ENCODE measurements at regions not wholly inside any gene's neighbourhood (a gene's known extent, or its start where the extent isn't known, plus 50 kb on each side); places are given as distances from the start of the nearest gene placed in this dataset.

- no peaks in the 10 kb centered on the region for H4K20me1 ChIP-seq (ENCODE audit: insufficient read depth, low read length)
- H3F3A ChIP-seq (ENCODE audit: insufficient read depth, low read length) = no peaks in the 10 kb centered on the region
- H2AFZ ChIP-seq (ENCODE audit: low read length) = no peak overlapping the region
- H3K9me2 ChIP-seq (ENCODE audit: low read depth, low read length) = no peaks in the 10 kb centered on the region
- TF ChIP-seq, protein P1, sequence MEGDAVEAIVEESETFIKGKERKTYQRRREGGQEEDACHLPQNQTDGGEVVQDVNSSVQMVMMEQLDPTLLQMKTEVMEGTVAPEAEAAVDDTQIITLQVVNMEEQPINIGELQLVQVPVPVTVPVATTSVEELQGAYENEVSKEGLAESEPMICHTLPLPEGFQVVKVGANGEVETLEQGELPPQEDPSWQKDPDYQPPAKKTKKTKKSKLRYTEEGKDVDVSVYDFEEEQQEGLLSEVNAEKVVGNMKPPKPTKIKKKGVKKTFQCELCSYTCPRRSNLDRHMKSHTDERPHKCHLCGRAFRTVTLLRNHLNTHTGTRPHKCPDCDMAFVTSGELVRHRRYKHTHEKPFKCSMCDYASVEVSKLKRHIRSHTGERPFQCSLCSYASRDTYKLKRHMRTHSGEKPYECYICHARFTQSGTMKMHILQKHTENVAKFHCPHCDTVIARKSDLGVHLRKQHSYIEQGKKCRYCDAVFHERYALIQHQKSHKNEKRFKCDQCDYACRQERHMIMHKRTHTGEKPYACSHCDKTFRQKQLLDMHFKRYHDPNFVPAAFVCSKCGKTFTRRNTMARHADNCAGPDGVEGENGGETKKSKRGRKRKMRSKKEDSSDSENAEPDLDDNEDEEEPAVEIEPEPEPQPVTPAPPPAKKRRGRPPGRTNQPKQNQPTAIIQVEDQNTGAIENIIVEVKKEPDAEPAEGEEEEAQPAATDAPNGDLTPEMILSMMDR (IDR thresholded peaks at IDR 0.05; ENCODE audit: low read length) = no peak
- TF ChIP-seq EZH2 (IDR thresholded peaks at IDR 0.05; ENCODE audit: borderline replicate concordance, low read length) = no peak
- no peak overlapping the region for H3K9ac ChIP-seq (ENCODE audit: low read length)
- H3K9me3 ChIP-seq (ENCODE audit: low read length) = no peaks in the 10 kb centered on the region
- H3K27me3 ChIP-seq (ENCODE audit: insufficient read depth, low read length) = no peaks in the 10 kb centered on the region
- H3K4me2 ChIP-seq (ENCODE audit: low read length) = no peak overlapping the region
- H3K27ac ChIP-seq (ENCODE audit: low read depth, low read length, poor library complexity, severe bottlenecking) = no peak overlapping the region
- H3K79me2 ChIP-seq (ENCODE audit: insufficient read depth, low read length) = no peaks in the 10 kb centered on the region
- H3K36me3 ChIP-seq (ENCODE audit: insufficient read depth, low read length) = no peaks in the 10 kb centered on the region
- no peaks in the 10 kb centered on the region for H3K4me1 ChIP-seq (ENCODE audit: insufficient read depth, low read length, severe bottlenecking)
- no peak overlapping the region for H3K4me3 ChIP-seq (ENCODE audit: low read depth, low read length, poor library complexity, severe bottlenecking)
These were observed 67.6 kb upstream of the GUCY1A1 start for GRCh38 chr4:155599085-155599484.

- no peaks in the 10 kb centered on the region for H3K4me1 ChIP-seq (ENCODE audit: insufficient read depth, low read length, severe bottlenecking)
- H3K27ac ChIP-seq (ENCODE audit: low read depth, low read length, poor library complexity, severe bottlenecking) = no peak overlapping the region
- TF ChIP-seq, protein P1 (IDR thresholded peaks at IDR 0.05; ENCODE audit: low read length) = no peak
- TF ChIP-seq EZH2 (IDR thresholded peaks at IDR 0.05; ENCODE audit: borderline replicate concordance, low read length) = no peak
- no peaks in the 10 kb centered on the region for H3K9me2 ChIP-seq (ENCODE audit: low read depth, low read length)
- no peaks in the 10 kb centered on the region for H3K9me3 ChIP-seq (ENCODE audit: low read length)
- no peaks in the 10 kb centered on the region for H3K27me3 ChIP-seq (ENCODE audit: insufficient read depth, low read length)
- no peak overlapping the region for H3K9ac ChIP-seq (ENCODE audit: low read length)
- no peaks in the 10 kb centered on the region for H4K20me1 ChIP-seq (ENCODE audit: insufficient read depth, low read length)
- no peaks in the 10 kb centered on the region for H3F3A ChIP-seq (ENCODE audit: insufficient read depth, low read length)
- no peak overlapping the region for H3K4me3 ChIP-seq (ENCODE audit: low read depth, low read length, poor library complexity, severe bottlenecking)
- no peaks in the 10 kb centered on the region for H3K79me2 ChIP-seq (ENCODE audit: insufficient read depth, low read length)
- H3K4me2 ChIP-seq (ENCODE audit: low read length) = no peak overlapping the region
- H2AFZ ChIP-seq (ENCODE audit: low read length) = no peak overlapping the region
- H3K36me3 ChIP-seq (ENCODE audit: insufficient read depth, low read length) = no peaks in the 10 kb centered on the region
These were observed 68.7 kb upstream of the GUCY1A1 start for GRCh38 chr4:155597933-155598451.

GRCh38 chr4:155597281-155597680, 69.4 kb upstream of the GUCY1A1 start:
- H3K4me3 ChIP-seq (ENCODE audit: low read depth, low read length, poor library complexity, severe bottlenecking) = no peak overlapping the region
- H4K20me1 ChIP-seq (ENCODE audit: insufficient read depth, low read length) = no peaks in the 10 kb centered on the region
- H3K27ac ChIP-seq (ENCODE audit: low read depth, low read length, poor library complexity, severe bottlenecking) = no peak overlapping the region
- no peaks in the 10 kb centered on the region for H3K27me3 ChIP-seq (ENCODE audit: insufficient read depth, low read length)
- TF ChIP-seq, protein P1 (IDR thresholded peaks at IDR 0.05; ENCODE audit: low read length) = no peak
- no peak for TF ChIP-seq EZH2 (IDR thresholded peaks at IDR 0.05; ENCODE audit: borderline replicate concordance, low read length)
- H3K9me2 ChIP-seq (ENCODE audit: low read depth, low read length) = no peaks in the 10 kb centered on the region
- no peak overlapping the region for H3K4me2 ChIP-seq (ENCODE audit: low read length)
- H3F3A ChIP-seq (ENCODE audit: insufficient read depth, low read length) = no peaks in the 10 kb centered on the region
- no peaks in the 10 kb centered on the region for H3K9me3 ChIP-seq (ENCODE audit: low read length)
- H3K4me1 ChIP-seq (ENCODE audit: insufficient read depth, low read length, severe bottlenecking) = no peaks in the 10 kb centered on the region
- H3K36me3 ChIP-seq (ENCODE audit: insufficient read depth, low read length) = no peaks in the 10 kb centered on the region
- no peak overlapping the region for H2AFZ ChIP-seq (ENCODE audit: low read length)
- no peak overlapping the region for H3K9ac ChIP-seq (ENCODE audit: low read length)
- no peaks in the 10 kb centered on the region for H3K79me2 ChIP-seq (ENCODE audit: insufficient read depth, low read length)

All from OCI-LY1 (cell line).